ENCODE measurements at regions not wholly inside any gene's neighbourhood (a gene's known extent, or its start where the extent isn't known, plus 50 kb on each side); places are given as distances from the start of the nearest gene placed in this dataset.

DNA sequence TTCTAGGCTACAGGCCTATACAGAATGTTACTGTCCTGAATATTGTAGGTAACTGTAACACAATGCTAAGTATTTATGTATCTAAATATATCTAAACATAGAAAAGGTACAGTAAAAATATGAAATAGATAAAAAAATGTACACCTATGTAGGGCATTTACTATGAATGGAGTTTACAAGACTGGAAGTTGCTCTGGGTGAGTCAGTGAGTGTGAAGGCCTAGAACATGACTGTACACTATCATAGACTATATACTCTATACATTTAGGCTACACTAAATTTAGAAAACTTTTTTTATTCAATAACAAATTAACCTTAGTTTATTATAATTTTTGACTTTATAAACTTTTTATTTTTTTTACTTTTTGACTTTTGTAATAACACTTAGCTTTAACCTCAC, 136.9 kb downstream of the DUSP10 start (continued):
- TF ChIP-seq, protein P1, sequence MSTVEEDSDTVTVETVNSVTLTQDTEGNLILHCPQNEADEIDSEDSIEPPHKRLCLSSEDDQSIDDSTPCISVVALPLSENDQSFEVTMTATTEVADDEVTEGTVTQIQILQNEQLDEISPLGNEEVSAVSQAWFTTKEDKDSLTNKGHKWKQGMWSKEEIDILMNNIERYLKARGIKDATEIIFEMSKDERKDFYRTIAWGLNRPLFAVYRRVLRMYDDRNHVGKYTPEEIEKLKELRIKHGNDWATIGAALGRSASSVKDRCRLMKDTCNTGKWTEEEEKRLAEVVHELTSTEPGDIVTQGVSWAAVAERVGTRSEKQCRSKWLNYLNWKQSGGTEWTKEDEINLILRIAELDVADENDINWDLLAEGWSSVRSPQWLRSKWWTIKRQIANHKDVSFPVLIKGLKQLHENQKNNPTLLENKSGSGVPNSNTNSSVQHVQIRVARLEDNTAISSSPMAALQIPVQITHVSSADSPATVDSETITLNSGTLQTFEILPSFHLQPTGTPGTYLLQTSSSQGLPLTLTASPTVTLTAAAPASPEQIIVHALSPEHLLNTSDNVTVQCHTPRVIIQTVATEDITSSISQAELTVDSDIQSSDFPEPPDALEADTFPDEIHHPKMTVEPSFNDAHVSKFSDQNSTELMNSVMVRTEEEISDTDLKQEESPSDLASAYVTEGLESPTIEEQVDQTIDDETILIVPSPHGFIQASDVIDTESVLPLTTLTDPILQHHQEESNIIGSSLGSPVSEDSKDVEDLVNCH (CRISPR knock-in tag; IDR thresholded peaks at IDR 0.05): no peak
- TF ChIP-seq ZNF34 (CRISPR knock-in tag; IDR thresholded peaks at IDR 0.05; ENCODE audit: borderline replicate concordance) (no peak), ZHX1 (CRISPR knock-in tag; IDR thresholded peaks at IDR 0.05; ENCODE audit: low read depth) (no peak), ZBED4 (CRISPR knock-in tag; IDR thresholded peaks at IDR 0.05; ENCODE audit: borderline replicate concordance) (no peak), JARID2 (CRISPR knock-in tag; IDR thresholded peaks at IDR 0.05; ENCODE audit: insufficient replicate concordance) (no peak), ZZZ3 (CRISPR knock-in tag; IDR thresholded peaks at IDR 0.05; ENCODE audit: borderline replicate concordance) (no peak), ZBTB33 (CRISPR knock-in tag; IDR thresholded peaks at IDR 0.05) (no peak), HOXA9 (CRISPR knock-in tag; IDR thresholded peaks at IDR 0.05; ENCODE audit: borderline replicate concordance) (no peak), ZNF274 (CRISPR knock-in tag; IDR thresholded peaks at IDR 0.05) (no peak), ZKSCAN5 (CRISPR knock-in tag; IDR thresholded peaks at IDR 0.05) (no peak), ZNF558 (CRISPR knock-in tag; IDR thresholded peaks at IDR 0.05; ENCODE audit: borderline replicate concordance) (no peak), ZNF644 (CRISPR knock-in tag; IDR thresholded peaks at IDR 0.05; ENCODE audit: low read depth) (no peak), ZNF792 (CRISPR knock-in tag; IDR thresholded peaks at IDR 0.05) (no peak)

All from HepG2 (cell line).